Hepatocyte (in vitro differentiated cells): ENCODE measurements at regions not wholly inside any gene's neighbourhood (a gene's known extent, or its start where the extent isn't known, plus 50 kb on each side); places are given as distances from the start of the nearest gene placed in this dataset.

Experiments used
- EZH2 ChIP-seq: fragments of 200-600 bp; sonication (generic); IDR thresholded peaks from 2 replicates; pipeline ENCODE4 v1.6.1; 2016; ENCODE audit warnings: antibody characterized with exemption, mild to moderate bottlenecking, borderline replicate concordance
- TF ChIP-seq, protein P1 (sequence below): fragments of 200-600 bp; sonication (generic); IDR thresholded peaks from 2 replicates; pipeline ENCODE4 v1.5.1; 2016; ENCODE audit warnings: antibody characterized with exemption, mild to moderate bottlenecking; ENCODE audit not compliant: poor library complexity

- TF ChIP-seq, protein P1, sequence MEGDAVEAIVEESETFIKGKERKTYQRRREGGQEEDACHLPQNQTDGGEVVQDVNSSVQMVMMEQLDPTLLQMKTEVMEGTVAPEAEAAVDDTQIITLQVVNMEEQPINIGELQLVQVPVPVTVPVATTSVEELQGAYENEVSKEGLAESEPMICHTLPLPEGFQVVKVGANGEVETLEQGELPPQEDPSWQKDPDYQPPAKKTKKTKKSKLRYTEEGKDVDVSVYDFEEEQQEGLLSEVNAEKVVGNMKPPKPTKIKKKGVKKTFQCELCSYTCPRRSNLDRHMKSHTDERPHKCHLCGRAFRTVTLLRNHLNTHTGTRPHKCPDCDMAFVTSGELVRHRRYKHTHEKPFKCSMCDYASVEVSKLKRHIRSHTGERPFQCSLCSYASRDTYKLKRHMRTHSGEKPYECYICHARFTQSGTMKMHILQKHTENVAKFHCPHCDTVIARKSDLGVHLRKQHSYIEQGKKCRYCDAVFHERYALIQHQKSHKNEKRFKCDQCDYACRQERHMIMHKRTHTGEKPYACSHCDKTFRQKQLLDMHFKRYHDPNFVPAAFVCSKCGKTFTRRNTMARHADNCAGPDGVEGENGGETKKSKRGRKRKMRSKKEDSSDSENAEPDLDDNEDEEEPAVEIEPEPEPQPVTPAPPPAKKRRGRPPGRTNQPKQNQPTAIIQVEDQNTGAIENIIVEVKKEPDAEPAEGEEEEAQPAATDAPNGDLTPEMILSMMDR: no peak
- TF ChIP-seq EZH2: no peak
Observed at GRCh38 chr11:69350596-69350995, 56.6 kb downstream of the MYEOV start.
